T-cell (primary cell): ENCODE measurements at regions not wholly inside any gene's neighbourhood (a gene's known extent, or its start where the extent isn't known, plus 50 kb on each side); places are given as distances from the start of the nearest gene placed in this dataset.
A peak's percentile ranks its signal among the peaks of the same experiment; 100 is the strongest.

Experiments
- ATAC-seq, 4 experiments: fragments of 200-7000 bp in 3 of 4; fragments of 150-1000 bp in 1 of 4; cut with Tn5 transposase; replicated peaks in 1 of 4; 1 replicate in 3 of 4; 2 replicates in 1 of 4; pipeline ENCODE4 v1.10.0; 2021; ENCODE audit warnings: moderate library complexity in 3 of 4, mild to moderate bottlenecking in 2 of 4, moderate number of reproducible peaks in 1 of 4
- CTCF ChIA-PET, 2 donors: fragments of 300-600 bp; sonication (Branson Sonifier 250); formaldehyde crosslinking; loops; one replicate each; lab custom pipeline; 2022; ENCODE audit warnings: antibody characterized with exemption in 2 of 2; lab: Charles Lee
- POLR2A ChIA-PET, 2 donors: fragments of 300-600 bp; sonication (Branson Sonifier 250); formaldehyde crosslinking; loops; one replicate each; lab custom pipeline; 2022; ENCODE audit warnings: antibody characterized with exemption in 2 of 2; lab: Charles Lee
- DNase-seq, 35 experiments: peaks; one replicate each; pipeline versions ENCODE4 v3.0.0 to v3.0.0-alpha.2; 2013 to 2023
- H3K27ac ChIP-seq: one replicate; pipeline ENCODE4 v1.5.1; 2013; ENCODE audit warnings: low read length
- H3K27me3 ChIP-seq, 2 experiments: replicated peaks in 1 of 2; 1 replicate in 1 of 2; 2 replicates in 1 of 2; pipeline versions ENCODE4 v1.6.1 to v1.7.0; 2013; ENCODE audit warnings: low read length in 1 of 2, mixed read lengths in 1 of 2; ENCODE audit not compliant: control insufficient read depth in 2 of 2, insufficient read depth in 2 of 2; ENCODE audit errors: extremely low read depth in 1 of 2
- H3K36me3 ChIP-seq, 2 donors: 1 replicate in 1 of 2; 2 replicates in 1 of 2; pipeline versions ENCODE4 v1.6.1 to v1.7.0; 2013; ENCODE audit warnings: low read length in 1 of 2; ENCODE audit not compliant: control insufficient read depth in 2 of 2, insufficient read depth in 1 of 2; ENCODE audit errors: extremely low read depth in 1 of 2
- H3K4me1 ChIP-seq, 2 experiments: 1 replicate in 1 of 2; 2 replicates in 1 of 2; pipeline versions ENCODE4 v1.6.1 to v1.7.0; 2013; ENCODE audit warnings: low read length in 2 of 2, mixed read lengths in 1 of 2; ENCODE audit not compliant: insufficient read depth in 2 of 2, control insufficient read depth in 1 of 2; ENCODE audit errors: extremely low read depth in 1 of 2
- H3K4me3 ChIP-seq, 2 donors: 1 replicate in 1 of 2; 2 replicates in 1 of 2; pipeline versions ENCODE4 v1.5.1 to v1.7.0; 2013; ENCODE audit warnings: mild to moderate bottlenecking in 2 of 2, low read length in 1 of 2, moderate library complexity in 1 of 2; ENCODE audit not compliant: control insufficient read depth in 1 of 2; ENCODE audit errors: extremely low read depth in 1 of 2
- H3K9me3 ChIP-seq: 2 replicates; pipeline ENCODE4 v1.7.0; 2013
- H3K27ac Mint-ChIP-seq, 2 donors: one replicate each; pipeline ENCODE4 v1.8.0; 2020 to 2021; ENCODE audit warnings: mild to moderate bottlenecking in 2 of 2, mixed read lengths in 2 of 2
- H3K27me3 Mint-ChIP-seq, 2 donors: one replicate each; pipeline ENCODE4 v1.8.0; 2021 to 2022; ENCODE audit warnings: mixed read lengths in 2 of 2
- H3K36me3 Mint-ChIP-seq: one replicate; pipeline ENCODE4 v1.8.0; 2021; ENCODE audit warnings: mixed read lengths
- H3K4me1 Mint-ChIP-seq, 3 donors: one replicate each; pipeline ENCODE4 v1.8.0; 2020 to 2022; ENCODE audit warnings: mixed read lengths in 3 of 3, mild to moderate bottlenecking in 1 of 3
- H3K4me3 Mint-ChIP-seq, 3 donors: one replicate each; pipeline ENCODE4 v1.8.0; 2020 to 2022; ENCODE audit warnings: mild to moderate bottlenecking in 3 of 3, mixed read lengths in 3 of 3, moderate library complexity in 3 of 3
- H3K9me3 Mint-ChIP-seq, 3 donors: one replicate each; pipeline ENCODE4 v1.8.0; 2020 to 2022; ENCODE audit warnings: mixed read lengths in 3 of 3
- WGBS: methylation state at CpG from one replicate; pipeline ENCODE4 v1.1.5; 2013; ENCODE audit warnings: missing lambda C conversion rate; ENCODE audit not compliant: insufficient coverage; 5-methylcytosine and 5-hydroxymethylcytosine counted together

DNA sequence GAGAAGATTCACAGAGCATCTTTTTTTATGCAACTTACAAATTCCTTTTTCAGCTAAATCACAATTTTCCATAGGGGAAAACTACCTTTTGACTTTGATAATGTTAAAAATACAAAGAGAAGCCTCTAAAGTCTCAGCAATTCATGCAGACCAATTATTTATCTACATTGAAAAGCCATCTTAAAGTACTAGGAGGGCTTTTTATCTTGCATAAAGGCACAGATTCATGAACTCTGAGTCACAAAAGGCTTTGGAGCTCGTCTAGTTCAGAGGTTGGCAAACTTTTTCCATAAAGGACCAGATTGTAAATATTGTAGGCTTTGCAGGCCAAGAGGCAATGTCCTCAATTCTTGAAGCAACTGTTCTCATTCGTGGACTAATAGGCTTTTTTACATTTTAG lies 210.4 kb upstream of the HDX start:
- Histone ChIP-seq H3K4me1 (no peaks in the 10 kb centered on the region), H3K36me3 (no peaks in the 10 kb centered on the region), H3K27me3 (no peaks in the 10 kb centered on the region), H3K27ac (no peak overlapping the region), H3K4me3 (no peak overlapping the region), H3K9me3 (no peaks in the 10 kb centered on the region)
- POLR2A ChIA-PET: no interaction called here
- H3K4me3 Mint-ChIP-seq: no peak overlapping the region
- CTCF ChIA-PET: no interaction called here
- ATAC-seq: no peak
- H3K4me1 Mint-ChIP-seq: peaks cover 0 to 10% (median 7%) of the 10 kb centered on the region in 3 donors
- H3K9me3 Mint-ChIP-seq: no peaks in the 10 kb centered on the region
- H3K27me3 Mint-ChIP-seq: peaks cover 0 to 15% of the 10 kb centered on the region in 2 donors
- WGBS: no CpG with 5 or more reads among the region's 2 CpGs
- H3K27ac Mint-ChIP-seq: no peak overlapping the region
- no peak for DNase-seq
- no peaks in the 10 kb centered on the region for H3K36me3 Mint-ChIP-seq

- POLR2A ChIA-PET: no interaction called here
- no peaks in the 10 kb centered on the region for H3K36me3 Mint-ChIP-seq
- no peak overlapping the region for H3K4me3 ChIP-seq
- no peak for DNase-seq
- ATAC-seq: no peak
- H3K4me3 Mint-ChIP-seq: no peak overlapping the region
- no peaks in the 10 kb centered on the region for H3K36me3 ChIP-seq
- WGBS: no CpG with 5 or more reads among the region's 4 CpGs
- no peak overlapping the region for H3K27ac Mint-ChIP-seq
- no peaks in the 10 kb centered on the region for H3K9me3 Mint-ChIP-seq
- peaks cover 0 to 5% of the 10 kb centered on the region in 2 donors for H3K27me3 Mint-ChIP-seq
- H3K27ac ChIP-seq: no peak overlapping the region
- no peaks in the 10 kb centered on the region for H3K4me1 ChIP-seq
- CTCF ChIA-PET: no interaction called here
- H3K4me1 Mint-ChIP-seq: peaks cover 0 to 10% (median 7%) of the 10 kb centered on the region in 3 donors
- H3K27me3 ChIP-seq: no peaks in the 10 kb centered on the region
- H3K9me3 ChIP-seq: no peaks in the 10 kb centered on the region
Measured at GRCh38 chrX:84715315-84715714, 213.1 kb upstream of the HDX start.

DNA sequence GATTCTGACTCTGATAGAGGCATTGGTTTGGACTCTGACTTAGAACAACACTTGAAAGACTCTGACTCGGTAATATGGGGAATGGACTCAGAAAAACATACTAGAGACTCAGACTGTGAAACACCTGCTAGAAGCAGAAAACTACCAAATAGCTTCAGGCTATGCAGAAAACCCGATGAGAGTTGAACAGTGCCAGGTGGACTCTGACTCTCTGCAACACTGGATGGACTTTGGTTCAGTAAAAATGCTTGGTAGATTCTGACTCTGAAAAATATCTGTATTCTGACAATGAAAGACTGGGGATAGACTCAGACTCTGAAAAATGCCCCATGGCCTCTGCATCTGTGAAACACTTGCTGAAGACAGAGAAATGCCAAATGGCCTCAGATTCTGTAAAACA lies 215.1 kb upstream of the HDX start:
- H3K27me3 ChIP-seq: no peaks in the 10 kb centered on the region
- H3K9me3 ChIP-seq: no peaks in the 10 kb centered on the region
- ChIA-PET CTCF (no interaction called here), POLR2A (no interaction called here)
- H3K36me3 ChIP-seq: no peaks in the 10 kb centered on the region
- H3K4me1 ChIP-seq: no peaks in the 10 kb centered on the region
- no peak overlapping the region for H3K4me3 ChIP-seq
- Mint-ChIP-seq H3K27ac (no peak overlapping the region), H3K4me3 (no peak overlapping the region), H3K27me3 (peaks cover 0 to 5% of the 10 kb centered on the region in 2 donors), H3K36me3 (no peaks in the 10 kb centered on the region), H3K4me1 (peaks cover 0 to 10% (median 7%) of the 10 kb centered on the region in 3 donors), H3K9me3 (no peaks in the 10 kb centered on the region)
- DNase-seq (no peak), ATAC-seq (no peak)
- H3K27ac ChIP-seq: no peak overlapping the region
- no CpG with 5 or more reads among the region's 2 CpGs for WGBS

- Mint-ChIP-seq H3K4me1 (no peaks in the 10 kb centered on the region), H3K27ac (no peak overlapping the region), H3K9me3 (no peaks in the 10 kb centered on the region), H3K27me3 (peaks cover 0 to 4% of the 10 kb centered on the region in 2 donors), H3K4me3 (no peak overlapping the region), H3K36me3 (no peaks in the 10 kb centered on the region)
- ATAC-seq: no peak
- no peak overlapping the region for H3K27ac ChIP-seq
- no peaks in the 10 kb centered on the region for H3K27me3 ChIP-seq
- no peak for DNase-seq
- ChIA-PET POLR2A (no interaction called here), CTCF (no interaction called here)
- 100% methylated on average over 1 of the region's 2 CpGs for WGBS
- H3K36me3 ChIP-seq: no peaks in the 10 kb centered on the region
- H3K4me3 ChIP-seq: no peak overlapping the region
- no peaks in the 10 kb centered on the region for H3K9me3 ChIP-seq
- no peaks in the 10 kb centered on the region for H3K4me1 ChIP-seq
Measured at GRCh38 chrX:84721416-84721815, 219.2 kb upstream of the HDX start.

- no peaks in the 10 kb centered on the region for H3K36me3 ChIP-seq
- H3K4me1 ChIP-seq: no peaks in the 10 kb centered on the region
- no peak for ATAC-seq
- Mint-ChIP-seq H3K4me1 (peaks cover 0 to 3% (median 0%) of the 10 kb centered on the region in 3 donors), H3K4me3 (no peak overlapping the region), H3K36me3 (no peaks in the 10 kb centered on the region), H3K27me3 (peaks cover 0 to 16% of the 10 kb centered on the region in 2 donors), H3K9me3 (no peaks in the 10 kb centered on the region), H3K27ac (no peak overlapping the region)
- no CpG with 5 or more reads among the region's 5 CpGs for WGBS
- CTCF ChIA-PET: no interaction called here
- no peak for DNase-seq
- no peak overlapping the region for H3K27ac ChIP-seq
- POLR2A ChIA-PET: no interaction called here
- no peaks in the 10 kb centered on the region for H3K27me3 ChIP-seq
- H3K4me3 ChIP-seq: no peak overlapping the region
- H3K9me3 ChIP-seq: no peaks in the 10 kb centered on the region
Measured at GRCh38 chrX:84724576-84724975, 222.3 kb upstream of the HDX start.

DNA sequence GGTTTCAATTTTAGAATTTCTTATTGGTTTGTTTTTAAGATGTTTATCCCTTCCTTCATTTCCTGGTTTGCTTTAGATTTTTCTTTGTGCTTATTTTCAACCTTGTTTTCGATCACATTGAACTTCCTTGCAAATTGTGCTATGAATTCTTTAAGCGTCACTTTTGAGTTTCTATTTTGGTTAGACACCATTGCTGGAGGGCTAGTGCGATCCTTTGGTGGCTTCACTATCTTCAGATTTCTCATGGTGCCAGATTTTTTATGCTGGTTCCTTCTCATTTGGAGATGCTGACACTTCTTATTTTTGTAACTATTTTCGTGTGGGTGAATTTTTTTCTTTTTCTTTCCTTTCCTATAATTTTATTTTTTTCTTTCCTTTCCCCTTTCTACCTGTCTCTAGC lies 227.2 kb upstream of the HDX start:
- Histone ChIP-seq H3K36me3 (no peaks in the 10 kb centered on the region), H3K4me3 (no peak overlapping the region), H3K27ac (no peak overlapping the region), H3K4me1 (no peaks in the 10 kb centered on the region), H3K9me3 (no peaks in the 10 kb centered on the region), H3K27me3 (no peaks in the 10 kb centered on the region)
- CTCF ChIA-PET: interaction anchor here (0.6 kb wide), 2 partner anchors 835 to 1307 kb away, joined by 3 to 4 read pairs; no protein-coding TSS in a partner anchor
- ATAC-seq: no peak
- peaks cover 0 to 8% (median 0%) of the 10 kb centered on the region in 3 donors for H3K4me1 Mint-ChIP-seq
- H3K4me3 Mint-ChIP-seq: no peak overlapping the region
- H3K9me3 Mint-ChIP-seq: no peaks in the 10 kb centered on the region
- no peak overlapping the region for H3K27ac Mint-ChIP-seq
- no peak for DNase-seq
- no peaks in the 10 kb centered on the region for H3K36me3 Mint-ChIP-seq
- POLR2A ChIA-PET: no interaction called here
- H3K27me3 Mint-ChIP-seq: peaks cover 0 to 18% of the 10 kb centered on the region in 2 donors
- 60% methylated on average over 1 of the region's 4 CpGs for WGBS

DNA sequence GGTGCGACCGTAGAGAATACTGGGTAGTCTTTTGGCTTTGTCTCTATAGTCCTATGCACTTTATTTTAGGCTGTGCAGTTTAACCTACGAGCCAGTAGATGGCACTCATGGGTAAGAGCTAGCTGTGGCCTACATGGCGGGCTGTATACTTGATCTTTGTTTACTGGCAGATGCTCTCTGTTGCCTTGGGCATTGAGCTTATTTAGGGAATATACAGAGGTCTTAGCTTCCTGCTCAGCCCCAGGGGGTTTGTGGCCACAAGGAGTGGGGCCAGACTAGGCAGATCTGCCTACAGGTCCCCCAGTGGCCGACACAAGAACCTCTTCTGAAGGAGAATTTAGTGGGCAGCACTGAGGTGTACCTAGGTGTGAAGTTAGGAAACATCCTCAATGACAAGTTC lies 227.6 kb upstream of the HDX start:
- H3K4me1 ChIP-seq: no peaks in the 10 kb centered on the region
- DNase-seq (peak in 1 of 35 experiments; percentile 14), ATAC-seq (peak in 2 of 4 experiments; percentile 58 to 65)
- H3K4me3 ChIP-seq: no peak overlapping the region
- Mint-ChIP-seq H3K27ac (no peak overlapping the region), H3K36me3 (no peaks in the 10 kb centered on the region), H3K9me3 (no peaks in the 10 kb centered on the region), H3K4me3 (no peak overlapping the region), H3K4me1 (peaks cover 0 to 8% (median 0%) of the 10 kb centered on the region in 3 donors), H3K27me3 (peaks cover 0 to 18% of the 10 kb centered on the region in 2 donors)
- no CpG with 5 or more reads among the region's 5 CpGs for WGBS
- no peaks in the 10 kb centered on the region for H3K36me3 ChIP-seq
- H3K27me3 ChIP-seq: no peaks in the 10 kb centered on the region
- ChIA-PET CTCF (interaction anchor here (0.6 kb wide), 2 partner anchors 835 to 1307 kb away, joined by 3 to 4 read pairs; no protein-coding TSS in a partner anchor), POLR2A (no interaction called here)
- H3K27ac ChIP-seq: no peak overlapping the region
- no peaks in the 10 kb centered on the region for H3K9me3 ChIP-seq
